Immature natural killer cell (primary cell): ENCODE measurements at regions not wholly inside any gene's neighbourhood (a gene's known extent, or its start where the extent isn't known, plus 50 kb on each side); places are given as distances from the start of the nearest gene placed in this dataset.
"Not testable (repeated sequence)": the region's sequence is repeated elsewhere in the genome, so short reads cannot be mapped to it uniquely, and the experiment has no call there.

ENCODE experiments used
- DNase-seq, 3 donors: peaks; one replicate each; pipeline ENCODE4 v3.0.0; 2022; ENCODE audit warnings: mixed read lengths in 1 of 3
- H3K27ac Mint-ChIP-seq, 6 donors: one replicate each; pipeline ENCODE4 v1.8.0; 2020; ENCODE audit warnings: mixed read lengths in 6 of 6, mild to moderate bottlenecking in 5 of 6, inconsistent platforms in 4 of 6, moderate library complexity in 3 of 6
- H3K27me3 Mint-ChIP-seq, 3 donors: one replicate each; pipeline ENCODE4 v1.8.0; 2020 to 2021; ENCODE audit warnings: low read depth in 3 of 3, mild to moderate bottlenecking in 3 of 3, mixed read lengths in 3 of 3, moderate library complexity in 3 of 3, inconsistent platforms in 1 of 3
- H3K36me3 Mint-ChIP-seq, 3 donors: one replicate each; pipeline ENCODE4 v1.8.0; 2020; ENCODE audit warnings: mixed read lengths in 3 of 3, inconsistent platforms in 2 of 3, mild to moderate bottlenecking in 2 of 3
- H3K4me1 Mint-ChIP-seq, 2 donors: one replicate each; pipeline ENCODE4 v1.8.0; 2020; ENCODE audit warnings: inconsistent platforms in 2 of 2, mild to moderate bottlenecking in 2 of 2, mixed read lengths in 2 of 2, moderate library complexity in 1 of 2
- H3K4me3 Mint-ChIP-seq, 5 donors: one replicate each; pipeline ENCODE4 v1.8.0; 2020; ENCODE audit warnings: mild to moderate bottlenecking in 5 of 5, mixed read lengths in 5 of 5, inconsistent platforms in 3 of 5, moderate library complexity in 3 of 5
- H3K9me3 Mint-ChIP-seq, 6 donors: one replicate each; pipeline ENCODE4 v1.8.0; 2020; ENCODE audit warnings: mild to moderate bottlenecking in 6 of 6, mixed read lengths in 6 of 6, inconsistent platforms in 4 of 6, moderate library complexity in 3 of 6

DNA sequence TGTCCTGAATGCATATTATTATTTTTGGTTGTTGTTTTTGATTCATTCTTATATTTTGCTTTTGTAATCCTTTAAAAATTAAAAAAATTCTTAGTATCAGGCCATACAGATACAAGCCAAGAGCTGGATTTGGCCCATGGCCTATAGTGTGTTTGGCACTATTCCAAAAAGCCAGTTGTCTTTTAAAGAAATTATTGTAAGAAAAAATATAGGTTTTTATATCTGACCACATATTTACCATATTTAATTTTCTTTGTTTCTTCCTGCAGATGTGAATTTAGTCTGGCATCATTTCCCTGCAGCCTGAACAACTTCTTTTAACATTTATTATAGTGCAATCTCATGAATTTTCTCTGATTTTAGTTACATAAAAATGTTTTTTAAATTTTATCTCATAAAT lies 652.8 kb upstream of the NR3C2 start:
- Mint-ChIP-seq H3K4me3 (no peak overlapping the region), H3K27me3 (no peaks in the 10 kb centered on the region), H3K9me3 (peaks cover 13 to 35% (median 21%) of the 10 kb centered on the region in 6 donors), H3K27ac (no peak overlapping the region), H3K36me3 (peaks cover 0 to 3% (median 0%) of the 10 kb centered on the region in 3 donors), H3K4me1 (no peaks in the 10 kb centered on the region)
- DNase-seq = no peak

- Mint-ChIP-seq H3K27ac (no peak overlapping the region), H3K4me1 (no peaks in the 10 kb centered on the region), H3K4me3 (no peak overlapping the region), H3K36me3 (no peaks in the 10 kb centered on the region), H3K9me3 (peaks cover 2 to 28% (median 7%) of the 10 kb centered on the region in 6 donors), H3K27me3 (peaks cover 0 to 5% (median 0%) of the 10 kb centered on the region in 3 donors)
- DNase-seq = no peak
Observed at GRCh38 chr4:149084144-149084543, 641.9 kb upstream of the NR3C2 start.

- no peaks in the 10 kb centered on the region for H3K4me1 Mint-ChIP-seq
Observed at GRCh38 chr4:149077181-149077580, 635.0 kb upstream of the NR3C2 start.

DNA sequence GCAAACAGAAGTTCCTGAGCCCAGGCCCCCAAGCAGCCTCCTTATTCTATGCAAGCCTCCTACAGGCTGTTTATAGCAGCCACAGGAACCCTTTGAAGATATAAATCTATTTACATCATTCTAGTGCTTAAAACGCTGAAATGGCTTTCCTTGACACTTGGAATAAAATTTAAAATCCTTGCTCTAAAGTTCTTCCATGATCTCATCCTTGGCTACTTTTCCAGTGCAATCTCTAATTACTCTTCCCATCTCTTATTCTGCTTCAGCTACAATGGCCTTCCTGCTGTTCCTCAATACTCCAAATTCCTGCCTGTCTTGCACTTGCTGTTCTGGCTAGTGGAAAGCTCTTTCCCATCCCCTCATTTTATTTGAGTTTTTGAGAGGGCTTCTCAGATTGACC lies 634.2 kb upstream of the NR3C2 start:
- DNase-seq = no peak
- Mint-ChIP-seq H3K27me3 (peaks cover 0 to 7% (median 0%) of the 10 kb centered on the region in 3 donors), H3K4me3 (no peak overlapping the region), H3K4me1 (no peaks in the 10 kb centered on the region), H3K9me3 (peaks cover 2 to 26% (median 10%) of the 10 kb centered on the region in 6 donors), H3K27ac (no peak overlapping the region), H3K36me3 (no peaks in the 10 kb centered on the region)

More at GRCh38 chr4:149077181-149077580, 635.0 kb upstream of the NR3C2 start:
- DNase-seq = no peak
- Mint-ChIP-seq H3K9me3 (peaks cover 2 to 31% (median 10%) of the 10 kb centered on the region in 6 donors), H3K27me3 (peaks cover 0 to 7% (median 0%) of the 10 kb centered on the region in 3 donors), H3K27ac (no peak overlapping the region), H3K36me3 (no peaks in the 10 kb centered on the region), H3K4me3 (no peak overlapping the region)

DNA sequence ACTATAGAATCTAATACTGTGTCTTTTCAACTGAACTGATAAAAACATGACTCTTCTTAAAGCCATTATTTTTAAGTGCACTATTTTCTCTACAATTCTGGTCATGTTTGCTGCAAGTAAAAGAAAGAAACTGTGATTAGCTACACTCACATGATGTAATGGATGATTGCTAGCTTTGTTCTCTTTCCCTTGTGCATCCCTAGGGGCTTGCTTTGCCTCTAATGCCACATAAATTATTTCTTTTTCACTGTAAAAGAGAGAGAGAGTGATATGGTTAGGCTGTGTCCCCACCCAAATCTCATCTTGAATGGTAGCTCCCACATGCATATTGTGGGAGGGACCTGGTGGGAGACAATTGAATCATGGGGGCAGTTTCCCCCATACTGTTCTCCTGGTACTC lies 630.2 kb upstream of the NR3C2 start:
- H3K27ac Mint-ChIP-seq = no peak overlapping the region
- no peaks in the 10 kb centered on the region for H3K4me1 Mint-ChIP-seq
- DNase-seq = no peak
- no peaks in the 10 kb centered on the region for H3K36me3 Mint-ChIP-seq
- H3K27me3 Mint-ChIP-seq = peaks cover 0 to 2% (median 0%) of the 10 kb centered on the region in 3 donors
- H3K9me3 Mint-ChIP-seq = peaks cover 0 to 17% (median 9%) of the 10 kb centered on the region in 6 donors
- H3K4me3 Mint-ChIP-seq = no peak overlapping the region

- Mint-ChIP-seq H3K4me1 (no peaks in the 10 kb centered on the region), H3K36me3 (no peaks in the 10 kb centered on the region), H3K27ac (no peak overlapping the region), H3K9me3 (peaks cover 3 to 21% (median 13%) of the 10 kb centered on the region in 6 donors), H3K27me3 (no peaks in the 10 kb centered on the region), H3K4me3 (no peak overlapping the region)
- DNase-seq = no peak
Observed at GRCh38 chr4:149065753-149066152, 623.5 kb upstream of the NR3C2 start.

DNA sequence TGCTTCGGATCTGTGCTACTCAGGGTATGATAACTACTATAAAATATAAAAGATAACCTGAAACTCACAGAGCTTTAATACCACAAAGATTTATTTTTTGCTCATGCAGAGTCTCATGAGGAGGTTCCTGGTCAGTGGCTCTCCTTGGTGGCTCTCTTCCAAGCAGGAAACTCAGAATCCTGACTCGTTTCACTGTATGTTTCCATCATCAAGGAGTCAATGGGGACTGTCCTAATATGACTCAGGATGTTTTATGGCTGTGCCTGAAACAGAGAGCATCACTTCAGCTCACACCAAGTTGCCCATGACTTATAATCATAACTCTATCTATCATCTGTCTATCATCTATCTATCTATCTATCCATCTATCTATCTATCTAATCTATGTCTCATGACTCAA lies 620.8 kb upstream of the NR3C2 start:
- no peak overlapping the region for H3K27ac Mint-ChIP-seq
- DNase-seq = no peak

GRCh38 chr4:149057594-149057993 lies 615.4 kb upstream of the NR3C2 start:
- no peaks in the 10 kb centered on the region for H3K4me1 Mint-ChIP-seq
- no peak for DNase-seq
- H3K27ac Mint-ChIP-seq = no peak overlapping the region
- no peak overlapping the region for H3K4me3 Mint-ChIP-seq
- H3K27me3 Mint-ChIP-seq = peaks cover 0 to 3% (median 0%) of the 10 kb centered on the region in 3 donors
- H3K36me3 Mint-ChIP-seq = no peaks in the 10 kb centered on the region
- H3K9me3 Mint-ChIP-seq = peaks cover 0 to 13% (median 0%) of the 10 kb centered on the region in 6 donors

More for the DNA sequence above, 620.8 kb upstream of the NR3C2 start:
- Mint-ChIP-seq H3K4me1 (no peaks in the 10 kb centered on the region), H3K4me3 (no peak overlapping the region), H3K9me3 (peaks cover 0 to 21% (median 13%) of the 10 kb centered on the region in 6 donors), H3K27me3 (peaks cover 0 to 3% (median 0%) of the 10 kb centered on the region in 3 donors), H3K36me3 (no peaks in the 10 kb centered on the region)

DNA sequence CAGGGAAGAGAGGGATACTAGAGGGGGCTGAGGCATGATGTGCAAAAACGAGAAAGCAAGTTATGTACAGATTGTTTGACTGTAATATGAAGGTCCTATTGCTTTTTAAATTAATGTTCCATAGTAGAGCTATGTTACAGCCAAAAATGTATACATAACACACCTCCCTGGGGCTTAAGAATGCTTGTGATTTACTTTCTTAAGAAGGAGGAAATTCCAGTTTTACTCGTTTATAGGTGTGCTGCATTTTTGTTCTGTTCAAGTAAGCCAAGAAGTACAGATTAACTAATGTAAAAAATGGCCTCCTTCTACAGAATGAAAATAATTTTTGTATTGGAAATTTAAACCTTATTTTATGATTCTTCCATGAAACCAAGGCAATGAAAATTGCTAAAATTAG lies 614.4 kb upstream of the NR3C2 start:
- H3K27ac Mint-ChIP-seq = no peak overlapping the region
- H3K27me3 Mint-ChIP-seq = peaks cover 0 to 3% (median 0%) of the 10 kb centered on the region in 3 donors
- no peaks in the 10 kb centered on the region for H3K4me1 Mint-ChIP-seq
- H3K36me3 Mint-ChIP-seq = no peaks in the 10 kb centered on the region
- no peak for DNase-seq
- H3K9me3 Mint-ChIP-seq = peaks cover 0 to 13% (median 0%) of the 10 kb centered on the region in 6 donors
- H3K4me3 Mint-ChIP-seq = no peak overlapping the region

DNA sequence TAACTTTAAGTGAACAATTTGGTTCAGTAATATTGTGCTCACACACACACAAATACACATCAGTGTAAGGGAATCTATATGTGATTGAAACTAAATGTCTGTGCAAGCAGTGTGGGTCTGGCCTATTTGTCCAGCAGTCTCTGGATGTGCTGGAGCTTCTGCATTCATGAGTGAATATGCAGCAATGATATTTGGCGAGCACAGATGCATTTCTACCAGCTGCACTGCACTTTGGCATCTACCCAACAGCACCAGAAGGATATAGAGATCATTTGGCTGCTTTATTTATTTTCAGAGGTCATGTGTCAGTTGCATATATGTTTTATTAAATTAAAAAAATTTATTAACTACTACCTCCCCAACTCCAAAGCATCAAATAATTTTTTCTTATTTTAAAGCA lies 613.4 kb upstream of the NR3C2 start:
- Mint-ChIP-seq H3K27me3 (peaks cover 0 to 3% (median 2%) of the 10 kb centered on the region in 3 donors), H3K36me3 (no peaks in the 10 kb centered on the region), H3K9me3 (peaks cover 0 to 13% (median 3%) of the 10 kb centered on the region in 6 donors), H3K4me3 (no peak overlapping the region), H3K4me1 (no peaks in the 10 kb centered on the region), H3K27ac (no peak overlapping the region)
- DNase-seq = no peak

GRCh38 chr4:149050840-149051239 lies 608.6 kb upstream of the NR3C2 start:
- Mint-ChIP-seq H3K4me1 (no peaks in the 10 kb centered on the region), H3K9me3 (peaks cover 0 to 5% (median 3%) of the 10 kb centered on the region in 6 donors), H3K36me3 (no peaks in the 10 kb centered on the region), H3K27me3 (peaks cover 0 to 2% (median 0%) of the 10 kb centered on the region in 3 donors), H3K4me3 (no peak overlapping the region), H3K27ac (no peak overlapping the region)
- DNase-seq = no peak

DNA sequence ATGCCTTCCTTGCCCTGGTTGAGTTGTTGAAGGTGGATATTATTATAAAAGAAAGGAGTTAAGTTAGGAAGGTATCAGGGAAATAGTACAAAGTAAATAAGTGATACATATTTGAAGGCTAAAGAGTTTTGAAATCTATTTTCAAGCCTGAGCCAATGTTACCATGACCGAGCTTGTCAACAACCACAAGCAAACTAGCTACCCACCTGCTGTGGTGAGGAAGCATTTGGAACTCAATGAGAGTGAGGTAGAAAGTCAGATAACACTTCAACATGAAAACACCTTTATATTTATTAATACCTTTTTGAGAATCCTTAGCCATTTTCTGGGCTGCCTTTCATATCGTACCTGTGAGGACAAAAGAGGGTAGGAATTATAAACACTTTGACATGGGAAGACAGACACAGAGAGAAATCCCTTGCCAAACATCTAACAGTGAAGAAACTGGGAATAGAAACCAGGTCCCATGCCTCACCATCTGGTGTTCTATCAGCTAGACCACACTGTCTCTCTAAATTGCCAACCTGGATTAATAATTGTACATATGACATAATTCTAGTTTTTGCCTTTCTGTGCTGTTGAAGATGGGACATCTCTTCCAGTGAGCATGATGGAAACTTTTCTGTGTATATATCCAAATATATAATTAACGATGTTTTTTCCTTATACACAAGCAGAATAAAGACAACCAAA lies 606.4 kb upstream of the NR3C2 start:
- no peaks in the 10 kb centered on the region for H3K36me3 Mint-ChIP-seq
- H3K4me1 Mint-ChIP-seq = no peaks in the 10 kb centered on the region
- no peak for DNase-seq
- no peak overlapping the region for H3K4me3 Mint-ChIP-seq
- peaks cover 2 to 6% (median 4%) of the 10 kb centered on the region in 6 donors for H3K9me3 Mint-ChIP-seq
- H3K27me3 Mint-ChIP-seq = peaks cover 0 to 4% (median 0%) of the 10 kb centered on the region in 3 donors
- no peak overlapping the region for H3K27ac Mint-ChIP-seq

DNA sequence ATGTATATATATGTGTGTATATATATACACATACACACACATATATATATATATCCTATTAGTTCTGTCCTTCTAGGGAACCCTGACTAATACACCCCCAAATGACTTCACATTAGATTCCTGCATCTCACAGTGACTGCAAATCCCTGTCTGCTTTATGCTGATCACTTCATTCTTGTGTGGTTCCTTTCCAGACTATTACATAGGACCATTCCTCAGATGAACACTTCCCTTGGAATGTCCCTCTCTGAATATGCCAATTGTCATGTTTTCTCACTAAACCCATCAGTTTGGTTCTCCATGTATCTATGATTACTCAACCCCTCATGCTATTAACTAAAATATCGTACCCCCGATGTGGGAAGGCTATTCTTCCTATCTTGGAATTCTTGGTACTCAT lies 605.2 kb upstream of the NR3C2 start:
- Mint-ChIP-seq H3K4me3 (no peak overlapping the region), H3K36me3 (no peaks in the 10 kb centered on the region), H3K27me3 (peaks cover 0 to 4% (median 0%) of the 10 kb centered on the region in 3 donors), H3K27ac (no peak overlapping the region), H3K4me1 (no peaks in the 10 kb centered on the region), H3K9me3 (peaks cover 2 to 6% (median 4%) of the 10 kb centered on the region in 6 donors)
- DNase-seq = no peak

GRCh38 chr4:149045731-149046130 lies 603.5 kb upstream of the NR3C2 start:
- H3K27me3 Mint-ChIP-seq = peaks cover 0 to 2% (median 0%) of the 10 kb centered on the region in 3 donors
- H3K36me3 Mint-ChIP-seq = no peaks in the 10 kb centered on the region
- H3K27ac Mint-ChIP-seq = no peak overlapping the region
- DNase-seq = no peak
- no peaks in the 10 kb centered on the region for H3K4me1 Mint-ChIP-seq
- peaks cover under 1 to 10% (median 3%) of the 10 kb centered on the region in 6 donors for H3K9me3 Mint-ChIP-seq
- H3K4me3 Mint-ChIP-seq = no peak overlapping the region

DNA sequence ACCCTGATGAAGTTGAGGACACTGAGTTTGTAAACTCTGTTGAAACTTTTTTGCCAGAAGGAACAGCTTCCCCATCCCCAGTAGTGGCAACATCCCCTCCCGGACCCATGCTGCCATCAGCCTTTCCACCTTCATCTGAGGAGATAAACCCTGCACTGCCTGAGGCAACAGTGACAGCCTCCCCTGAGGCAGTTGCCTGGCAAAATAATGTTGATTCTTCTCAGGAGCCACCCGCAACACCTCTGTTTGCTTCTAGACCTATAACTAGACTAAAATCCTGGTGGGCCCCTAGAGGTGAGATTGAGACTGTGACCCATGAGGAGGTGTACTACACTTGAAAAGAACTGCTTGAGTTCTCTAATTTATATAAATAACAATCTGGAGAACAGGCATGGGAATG lies 597.6 kb upstream of the NR3C2 start:
- DNase-seq, H3K27me3 Mint-ChIP-seq, H3K27ac Mint-ChIP-seq, H3K4me3 Mint-ChIP-seq, H3K36me3 Mint-ChIP-seq, H3K4me1 Mint-ChIP-seq: not testable (repeated sequence)
- peaks cover 3 to 13% (median 8%) of the 10 kb centered on the region in 6 donors for H3K9me3 Mint-ChIP-seq
